Endodermal cell (in vitro differentiated cells): ENCODE measurements at regions not wholly inside any gene's neighbourhood (a gene's known extent, or its start where the extent isn't known, plus 50 kb on each side); places are given as distances from the start of the nearest gene placed in this dataset.
A peak's percentile ranks its signal among the peaks of the same experiment; 100 is the strongest.
"Not testable (repeated sequence)": the region's sequence is repeated elsewhere in the genome, so short reads cannot be mapped to it uniquely, and the experiment has no call there.

ENCODE experiments used
- DNase-seq: peaks from one replicate; pipeline ENCODE4 v3.0.0-alpha.2; 2017
- H3K27ac ChIP-seq: 2 replicates; pipeline ENCODE4 v1.5.1; 2013; ENCODE audit warnings: mild to moderate bottlenecking, low read depth, low read length, moderate library complexity
- H3K27me3 ChIP-seq: 2 replicates; pipeline ENCODE4 v1.6.1; 2013; ENCODE audit warnings: mild to moderate bottlenecking, low read length, moderate library complexity; ENCODE audit not compliant: insufficient read depth, control insufficient read depth, poor library complexity, severe bottlenecking
- H3K36me3 ChIP-seq: 2 replicates; pipeline ENCODE4 v1.7.0; 2013; ENCODE audit warnings: mild to moderate bottlenecking, low read length, moderate library complexity; ENCODE audit not compliant: control insufficient read depth, insufficient read depth
- H3K4me1 ChIP-seq: one replicate; pipeline ENCODE4 v1.7.0; 2013; ENCODE audit warnings: low read length; ENCODE audit not compliant: control insufficient read depth, insufficient read depth
- H3K4me3 ChIP-seq: 2 replicates; pipeline ENCODE4 v1.5.1; 2013; ENCODE audit warnings: mild to moderate bottlenecking, low read length, moderate library complexity
- H3K9ac ChIP-seq: 2 replicates; pipeline ENCODE4 v1.6.1; 2013; ENCODE audit warnings: mild to moderate bottlenecking, low read length, moderate library complexity; ENCODE audit not compliant: poor library complexity, severe bottlenecking; ENCODE audit errors: extremely low read depth
- H3K9me3 ChIP-seq: 2 replicates; pipeline ENCODE4 v1.6.1; 2013; ENCODE audit warnings: mild to moderate bottlenecking, low read length, moderate library complexity; ENCODE audit not compliant: control insufficient read depth
- H3K27ac Mint-ChIP-seq: 2 replicates; pipeline ENCODE4 v1.8.0; 2020; ENCODE audit warnings: mixed read lengths
- H3K27me3 Mint-ChIP-seq: 2 replicates; pipeline ENCODE4 v1.8.0; 2021; ENCODE audit warnings: mild to moderate bottlenecking, mixed read lengths; ENCODE audit not compliant: insufficient read depth
- H3K36me3 Mint-ChIP-seq: 2 replicates; pipeline ENCODE4 v1.8.0; 2020; ENCODE audit warnings: low read depth, mixed read lengths
- H3K4me1 Mint-ChIP-seq: 2 replicates; pipeline ENCODE4 v1.8.0; 2020; ENCODE audit warnings: mixed read lengths
- H3K4me3 Mint-ChIP-seq: 2 replicates; pipeline ENCODE4 v1.8.0; 2020; ENCODE audit warnings: mild to moderate bottlenecking, moderate library complexity, mixed read lengths
- H3K9me3 Mint-ChIP-seq: 2 replicates; pipeline ENCODE4 v1.8.0; 2020; ENCODE audit warnings: mild to moderate bottlenecking, mixed read lengths
- WGBS, 2 experiments: methylation state at CpG; one replicate each; pipeline versions ENCODE4 v1.1.5 to v1.1.7; 2013; ENCODE audit warnings: missing lambda C conversion rate in 2 of 2, mixed read lengths in 1 of 2; ENCODE audit not compliant: insufficient coverage in 1 of 2, insufficient read length in 1 of 2; 5-methylcytosine and 5-hydroxymethylcytosine counted together
- TF ChIP-seq, protein P1 (sequence below): fragments of 200-600 bp; sonication (generic); conservative IDR thresholded peaks from 2 replicates; pipeline ENCODE4 v1.5.0; 2021; ENCODE audit warnings: antibody characterized with exemption, mild to moderate bottlenecking

DNA sequence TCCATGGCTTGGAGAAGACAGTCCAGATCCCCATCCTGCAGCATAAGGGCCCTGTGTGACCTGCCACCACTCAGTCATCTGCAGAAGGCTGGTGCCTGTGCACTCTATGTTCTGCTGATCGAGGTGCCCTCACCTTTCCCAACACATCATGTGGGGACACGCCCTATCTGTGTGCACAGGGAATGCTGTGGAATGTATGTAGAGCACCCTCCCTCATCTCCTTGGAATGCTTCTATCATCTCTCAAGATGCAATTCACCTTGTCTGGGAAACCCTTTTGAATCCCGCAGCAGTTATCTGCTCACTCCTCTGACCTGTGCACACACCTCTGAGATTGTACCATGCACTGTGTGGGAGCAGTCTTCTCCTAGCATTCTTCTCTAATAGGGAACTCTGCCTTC, 207.2 kb upstream of the SSTR4 start:
- TF ChIP-seq, protein P1, sequence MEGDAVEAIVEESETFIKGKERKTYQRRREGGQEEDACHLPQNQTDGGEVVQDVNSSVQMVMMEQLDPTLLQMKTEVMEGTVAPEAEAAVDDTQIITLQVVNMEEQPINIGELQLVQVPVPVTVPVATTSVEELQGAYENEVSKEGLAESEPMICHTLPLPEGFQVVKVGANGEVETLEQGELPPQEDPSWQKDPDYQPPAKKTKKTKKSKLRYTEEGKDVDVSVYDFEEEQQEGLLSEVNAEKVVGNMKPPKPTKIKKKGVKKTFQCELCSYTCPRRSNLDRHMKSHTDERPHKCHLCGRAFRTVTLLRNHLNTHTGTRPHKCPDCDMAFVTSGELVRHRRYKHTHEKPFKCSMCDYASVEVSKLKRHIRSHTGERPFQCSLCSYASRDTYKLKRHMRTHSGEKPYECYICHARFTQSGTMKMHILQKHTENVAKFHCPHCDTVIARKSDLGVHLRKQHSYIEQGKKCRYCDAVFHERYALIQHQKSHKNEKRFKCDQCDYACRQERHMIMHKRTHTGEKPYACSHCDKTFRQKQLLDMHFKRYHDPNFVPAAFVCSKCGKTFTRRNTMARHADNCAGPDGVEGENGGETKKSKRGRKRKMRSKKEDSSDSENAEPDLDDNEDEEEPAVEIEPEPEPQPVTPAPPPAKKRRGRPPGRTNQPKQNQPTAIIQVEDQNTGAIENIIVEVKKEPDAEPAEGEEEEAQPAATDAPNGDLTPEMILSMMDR: no peak
- Histone ChIP-seq H3K27me3 (no peaks in the 10 kb centered on the region), H3K9me3 (no peaks in the 10 kb centered on the region), H3K27ac (no peak overlapping the region), H3K36me3 (no peaks in the 10 kb centered on the region), H3K9ac (no peak overlapping the region), H3K4me3 (no peak overlapping the region), H3K4me1 (no peaks in the 10 kb centered on the region)
- 93 to 100% methylated on average over 1 to 3 of the region's 3 CpGs for WGBS, 2 experiments
- Mint-ChIP-seq H3K4me1 (no peaks in the 10 kb centered on the region), H3K9me3 (no peaks in the 10 kb centered on the region), H3K36me3 (no peaks in the 10 kb centered on the region), H3K27ac (no peak overlapping the region), H3K4me3 (no peak overlapping the region), H3K27me3 (peaks cover 33% of the 10 kb centered on the region)
- DNase-seq: peak; percentile 23

DNA sequence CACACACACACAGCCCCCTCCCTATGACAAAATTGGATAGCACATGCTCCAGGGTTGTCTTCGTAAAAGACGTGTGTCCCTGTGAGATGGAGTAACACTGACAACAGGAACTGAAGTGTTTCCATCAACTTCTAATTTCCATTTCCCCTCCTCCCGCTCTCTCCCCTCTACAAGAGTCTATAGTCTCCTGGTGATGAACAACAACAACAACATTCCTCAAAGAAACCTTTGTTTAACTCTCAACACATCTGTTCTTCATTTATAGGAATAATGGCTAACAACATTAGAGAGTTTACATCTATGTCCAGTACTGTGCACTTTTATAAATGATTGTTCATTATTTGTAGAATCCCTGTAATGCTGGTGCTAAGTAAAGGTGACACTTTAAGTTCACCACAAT, 205.8 kb upstream of the SSTR4 start:
- H3K9ac ChIP-seq: no peak overlapping the region
- H3K9me3 ChIP-seq: no peaks in the 10 kb centered on the region
- H3K36me3 ChIP-seq: no peaks in the 10 kb centered on the region
- no peak overlapping the region for H3K4me3 ChIP-seq
- Mint-ChIP-seq H3K4me3 (no peak overlapping the region), H3K4me1 (peaks cover 7% of the 10 kb centered on the region), H3K27ac (no peak overlapping the region), H3K27me3 (peaks cover 28% of the 10 kb centered on the region), H3K36me3 (no peaks in the 10 kb centered on the region), H3K9me3 (no peaks in the 10 kb centered on the region)
- WGBS, 2 experiments: 84% methylated on average over 3 of the region's 3 CpGs; no CpG with 5 or more reads in 1 of the 2 experiments
- peak; percentile 26 for DNase-seq
- H3K27ac ChIP-seq: no peak overlapping the region
- no peaks in the 10 kb centered on the region for H3K27me3 ChIP-seq
- no peaks in the 10 kb centered on the region for H3K4me1 ChIP-seq
- TF ChIP-seq, protein P1: no peak

DNA sequence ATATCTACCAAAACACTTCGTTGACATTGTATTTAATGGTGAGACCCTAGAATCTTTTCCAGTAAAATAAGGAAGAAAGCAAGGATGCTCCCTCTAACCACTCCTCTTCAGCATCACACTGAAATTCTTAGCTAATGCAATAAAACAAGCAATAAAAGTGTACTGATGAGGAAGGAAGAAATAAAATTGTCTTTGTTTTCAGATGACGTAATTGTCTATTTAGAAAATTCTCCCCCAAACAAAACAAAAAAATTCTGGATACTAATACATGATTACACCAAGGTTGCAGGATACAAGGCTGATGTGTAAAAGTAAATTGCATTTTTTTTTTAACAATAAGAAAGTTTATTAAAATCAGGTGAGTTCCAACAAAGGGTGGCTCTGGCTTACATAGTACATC, 205.0 kb upstream of the SSTR4 start:
- Mint-ChIP-seq H3K27me3 (peaks cover 28% of the 10 kb centered on the region), H3K27ac (no peak overlapping the region), H3K4me1 (peaks cover 9% of the 10 kb centered on the region), H3K9me3 (no peaks in the 10 kb centered on the region), H3K4me3 (no peak overlapping the region), H3K36me3 (no peaks in the 10 kb centered on the region)
- DNase-seq: no peak
- Histone ChIP-seq H3K9ac (no peak overlapping the region), H3K4me3 (no peak overlapping the region), H3K36me3 (no peaks in the 10 kb centered on the region), H3K27me3 (no peaks in the 10 kb centered on the region), H3K27ac (no peak overlapping the region), H3K9me3 (no peaks in the 10 kb centered on the region), H3K4me1 (no peaks in the 10 kb centered on the region)
- TF ChIP-seq, protein P1: no peak
- 71% methylated on average over 1 of the region's 2 CpGs; no CpG with 5 or more reads in 1 of the 2 experiments for WGBS, 2 experiments

DNA sequence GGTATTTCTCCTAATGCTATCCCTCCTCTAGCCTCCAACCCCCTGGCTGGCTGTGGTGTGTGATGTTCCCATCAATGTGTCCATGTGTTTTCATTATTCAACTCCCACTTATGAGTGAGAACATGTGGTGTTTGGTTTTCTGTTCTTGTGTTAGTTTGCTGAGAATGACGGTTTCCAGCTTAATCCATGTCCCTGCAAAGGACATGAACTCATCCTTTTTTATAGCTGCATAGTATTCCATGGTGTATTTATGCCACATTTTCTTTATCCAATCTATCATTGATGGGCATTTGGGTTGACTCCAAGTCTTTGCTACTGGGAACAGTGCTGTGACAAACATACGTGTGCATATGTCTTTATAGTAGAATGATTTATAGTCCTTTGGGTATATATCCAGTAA, 204.4 kb upstream of the SSTR4 start:
- not testable (repeated sequence) for H3K9me3 ChIP-seq, H3K27ac Mint-ChIP-seq, H3K4me3 ChIP-seq, DNase-seq, H3K36me3 ChIP-seq, H3K27me3 ChIP-seq, H3K9me3 Mint-ChIP-seq, H3K27ac ChIP-seq, H3K4me1 ChIP-seq, H3K4me3 Mint-ChIP-seq, H3K36me3 Mint-ChIP-seq, H3K9ac ChIP-seq
- peaks cover 32% of the 10 kb centered on the region for H3K27me3 Mint-ChIP-seq
- peaks cover 14% of the 10 kb centered on the region for H3K4me1 Mint-ChIP-seq
- WGBS, 2 experiments: 81 to 92% methylated on average over 2 of the region's 2 CpGs
